ENCODE measurements at regions not wholly inside any gene's neighbourhood (a gene's known extent, or its start where the extent isn't known, plus 50 kb on each side); places are given as distances from the start of the nearest gene placed in this dataset.

- no peak overlapping the region for H3K27ac ChIP-seq (ENCODE audit: low read depth, low read length, poor library complexity, severe bottlenecking)
- intact Hi-C loops (cut with micrococcal nuclease; ENCODE audit: unreplicated experiment): no loop called here
- H2AFZ ChIP-seq (ENCODE audit: low read length): no peak overlapping the region
- no peaks in the 10 kb centered on the region for H4K20me1 ChIP-seq (ENCODE audit: insufficient read depth, low read length)
- no peak for TF ChIP-seq EZH2phosphoT487 (IDR thresholded peaks at IDR 0.05; ENCODE audit: borderline replicate concordance, low read depth, low read length)
- TF ChIP-seq, protein P1, sequence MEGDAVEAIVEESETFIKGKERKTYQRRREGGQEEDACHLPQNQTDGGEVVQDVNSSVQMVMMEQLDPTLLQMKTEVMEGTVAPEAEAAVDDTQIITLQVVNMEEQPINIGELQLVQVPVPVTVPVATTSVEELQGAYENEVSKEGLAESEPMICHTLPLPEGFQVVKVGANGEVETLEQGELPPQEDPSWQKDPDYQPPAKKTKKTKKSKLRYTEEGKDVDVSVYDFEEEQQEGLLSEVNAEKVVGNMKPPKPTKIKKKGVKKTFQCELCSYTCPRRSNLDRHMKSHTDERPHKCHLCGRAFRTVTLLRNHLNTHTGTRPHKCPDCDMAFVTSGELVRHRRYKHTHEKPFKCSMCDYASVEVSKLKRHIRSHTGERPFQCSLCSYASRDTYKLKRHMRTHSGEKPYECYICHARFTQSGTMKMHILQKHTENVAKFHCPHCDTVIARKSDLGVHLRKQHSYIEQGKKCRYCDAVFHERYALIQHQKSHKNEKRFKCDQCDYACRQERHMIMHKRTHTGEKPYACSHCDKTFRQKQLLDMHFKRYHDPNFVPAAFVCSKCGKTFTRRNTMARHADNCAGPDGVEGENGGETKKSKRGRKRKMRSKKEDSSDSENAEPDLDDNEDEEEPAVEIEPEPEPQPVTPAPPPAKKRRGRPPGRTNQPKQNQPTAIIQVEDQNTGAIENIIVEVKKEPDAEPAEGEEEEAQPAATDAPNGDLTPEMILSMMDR (conservative IDR thresholded peaks at IDR 0.05; ENCODE audit: low read length): no peak
- H3K4me1 ChIP-seq (ENCODE audit: insufficient read depth, low read length, poor library complexity, severe bottlenecking): no peaks in the 10 kb centered on the region
- POLR2A ChIA-PET: interaction anchor here (0.7 kb wide), 1 partner anchor 25 kb away, joined by 3 read pairs; no protein-coding TSS in a partner anchor
- H3K4me3 ChIP-seq (ENCODE audit: low read depth, low read length, poor library complexity, severe bottlenecking): no peak overlapping the region
- no peaks in the 10 kb centered on the region for H3K79me2 ChIP-seq (ENCODE audit: insufficient read depth, low read depth, low read length)
- no TSS peak for BruUV-seq (replicated peaks)
- no peaks in the 10 kb centered on the region for H3K9me2 ChIP-seq (ENCODE audit: insufficient read depth, low read length)
- CTCF ChIA-PET (ENCODE audit: unreplicated experiment): no interaction called here
- DNase-seq (ENCODE audit: low spot score): no peak
- H3K36me3 ChIP-seq (ENCODE audit: insufficient read depth, low read length): no peaks in the 10 kb centered on the region
- H3K4me2 ChIP-seq (ENCODE audit: low read length): no peak overlapping the region
- H3K9me3 ChIP-seq (ENCODE audit: low read length): no peaks in the 10 kb centered on the region
Observed at GRCh38 chr6:21666853-21667681, 73.5 kb downstream of the SOX4 start.

- TF ChIP-seq EZH2phosphoT487 (IDR thresholded peaks at IDR 0.05; ENCODE audit: borderline replicate concordance, low read depth, low read length): no peak
- TF ChIP-seq, protein P1 (conservative IDR thresholded peaks at IDR 0.05; ENCODE audit: low read length): no peak
- Histone ChIP-seq H3K9me2 (ENCODE audit: insufficient read depth, low read length) (no peaks in the 10 kb centered on the region), H3K36me3 (ENCODE audit: insufficient read depth, low read length) (no peaks in the 10 kb centered on the region), H3K4me2 (ENCODE audit: low read length) (no peak overlapping the region), H3K4me1 (ENCODE audit: insufficient read depth, low read length, poor library complexity, severe bottlenecking) (no peaks in the 10 kb centered on the region), H3K79me2 (ENCODE audit: insufficient read depth, low read depth, low read length) (no peaks in the 10 kb centered on the region), H3K9me3 (ENCODE audit: low read length) (no peaks in the 10 kb centered on the region), H2AFZ (ENCODE audit: low read length) (no peak overlapping the region), H3K4me3 (ENCODE audit: low read depth, low read length, poor library complexity, severe bottlenecking) (no peak overlapping the region), H4K20me1 (ENCODE audit: insufficient read depth, low read length) (no peaks in the 10 kb centered on the region), H3K27ac (ENCODE audit: low read depth, low read length, poor library complexity, severe bottlenecking) (no peak overlapping the region)
- CTCF ChIA-PET (ENCODE audit: unreplicated experiment): no interaction called here
- DNase-seq (ENCODE audit: low spot score): no peak
- POLR2A ChIA-PET: no interaction called here
- no TSS peak for BruUV-seq (replicated peaks)
- intact Hi-C loops (cut with micrococcal nuclease; ENCODE audit: unreplicated experiment): no loop called here
Observed at GRCh38 chr6:21668795-21669194, 75.2 kb downstream of the SOX4 start.

GRCh38 chr6:21676769-21677168 lies 83.2 kb downstream of the SOX4 start:
- Histone ChIP-seq H3K79me2 (ENCODE audit: insufficient read depth, low read depth, low read length) (no peaks in the 10 kb centered on the region), H3K36me3 (ENCODE audit: insufficient read depth, low read length) (no peaks in the 10 kb centered on the region), H2AFZ (ENCODE audit: low read length) (no peak overlapping the region), H4K20me1 (ENCODE audit: insufficient read depth, low read length) (no peaks in the 10 kb centered on the region), H3K27ac (ENCODE audit: low read depth, low read length, poor library complexity, severe bottlenecking) (no peak overlapping the region), H3K9me3 (ENCODE audit: low read length) (no peaks in the 10 kb centered on the region), H3K4me2 (ENCODE audit: low read length) (no peak overlapping the region), H3K4me1 (ENCODE audit: insufficient read depth, low read length, poor library complexity, severe bottlenecking) (no peaks in the 10 kb centered on the region), H3K9me2 (ENCODE audit: insufficient read depth, low read length) (no peaks in the 10 kb centered on the region), H3K4me3 (ENCODE audit: low read depth, low read length, poor library complexity, severe bottlenecking) (no peak overlapping the region)
- no peak for DNase-seq (ENCODE audit: low spot score)
- intact Hi-C loops (cut with micrococcal nuclease; ENCODE audit: unreplicated experiment): no loop called here
- TF ChIP-seq EZH2phosphoT487 (IDR thresholded peaks at IDR 0.05; ENCODE audit: borderline replicate concordance, low read depth, low read length): no peak
- TF ChIP-seq, protein P1 (conservative IDR thresholded peaks at IDR 0.05; ENCODE audit: low read length): no peak
- CTCF ChIA-PET (ENCODE audit: unreplicated experiment): no interaction called here
- BruUV-seq (replicated peaks): no TSS peak
- POLR2A ChIA-PET: no interaction called here
